ENCODE measurements at regions not wholly inside any gene's neighbourhood (a gene's known extent, or its start where the extent isn't known, plus 50 kb on each side); places are given as distances from the start of the nearest gene placed in this dataset.
A peak's percentile ranks its signal among the peaks of the same experiment; 100 is the strongest.

DNA sequence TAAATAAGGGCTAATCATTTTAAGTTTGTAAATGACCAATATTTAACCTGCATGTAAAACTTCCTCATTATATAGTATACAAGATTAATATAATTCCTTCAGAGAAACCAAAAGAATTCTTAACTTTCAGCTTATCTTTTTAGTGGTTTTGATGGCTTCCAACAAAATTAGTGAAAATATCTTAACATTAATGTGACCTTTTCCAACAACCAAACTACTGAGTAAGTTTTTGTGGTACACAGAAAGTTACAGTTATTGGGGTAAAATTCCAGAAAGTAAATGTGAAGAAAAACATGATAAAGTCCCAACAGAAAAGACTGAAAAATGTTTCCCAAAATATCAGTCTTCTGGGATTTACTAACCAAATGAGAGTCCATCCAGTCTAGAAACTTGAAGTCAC lies 111.0 kb upstream of the PDE3A start:
- DNase-seq (ENCODE audit: low read depth in 2 of 2): no peak

DNA sequence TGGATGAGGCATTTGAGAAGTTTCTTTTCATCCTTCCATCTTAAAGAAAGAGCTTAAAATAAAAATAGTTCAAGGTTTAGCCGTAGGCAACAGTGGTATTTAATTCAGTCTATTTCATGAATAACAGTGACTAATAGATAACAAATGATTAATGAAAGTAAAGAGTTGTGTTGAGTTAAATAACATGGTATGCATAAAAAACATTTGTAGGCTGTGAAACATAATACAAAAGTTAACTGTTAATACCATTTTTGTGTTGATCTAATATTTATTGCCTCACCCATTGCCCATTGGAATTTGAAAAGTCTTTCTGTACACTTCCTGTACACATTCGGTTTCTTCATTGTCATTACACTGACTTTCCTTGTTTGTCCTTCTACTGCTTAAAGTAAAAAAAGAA lies 108.6 kb upstream of the PDE3A start:
- no peak for DNase-seq (ENCODE audit: low read depth in 2 of 2)

DNA sequence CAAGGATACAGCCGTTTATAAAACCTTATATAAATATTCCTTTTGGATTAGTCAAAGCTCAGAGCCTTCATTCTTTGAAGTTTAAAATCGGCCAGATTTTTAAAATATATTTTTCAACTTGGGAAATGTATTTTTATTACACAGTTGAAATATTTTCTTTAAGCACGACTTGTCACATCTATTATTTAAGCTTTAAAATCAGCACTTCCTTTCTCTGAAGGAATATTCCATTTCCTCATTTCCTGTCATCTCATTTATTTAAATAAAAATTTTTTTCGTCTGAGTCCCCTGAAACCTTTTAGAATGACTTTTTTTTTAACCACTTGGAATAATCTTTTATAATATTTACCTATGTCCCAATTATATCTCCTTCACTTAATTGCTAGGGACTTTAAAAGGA lies 107.5 kb upstream of the PDE3A start:
- DNase-seq (ENCODE audit: low read depth in 2 of 2): no peak

DNA sequence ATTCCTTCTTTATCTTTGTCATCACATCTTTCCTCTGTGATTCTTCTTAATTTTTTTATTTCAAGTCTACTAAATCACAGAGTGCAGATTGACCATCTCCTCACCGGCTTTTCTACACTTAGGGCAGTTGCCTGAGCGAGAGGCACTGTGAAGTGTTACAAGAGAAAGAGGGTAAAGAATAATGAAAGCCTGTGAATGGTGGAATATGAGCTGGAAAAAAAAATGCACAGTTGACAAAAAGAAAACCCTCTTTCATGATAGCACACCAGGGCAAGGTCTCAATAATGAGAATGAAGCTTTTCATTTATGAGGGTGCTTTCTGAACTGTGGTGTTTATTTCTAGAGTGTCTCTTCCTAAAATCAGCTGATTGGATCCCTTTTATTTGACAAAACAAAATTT lies 106.2 kb upstream of the PDE3A start:
- no peak for DNase-seq (ENCODE audit: low read depth in 2 of 2)

DNA sequence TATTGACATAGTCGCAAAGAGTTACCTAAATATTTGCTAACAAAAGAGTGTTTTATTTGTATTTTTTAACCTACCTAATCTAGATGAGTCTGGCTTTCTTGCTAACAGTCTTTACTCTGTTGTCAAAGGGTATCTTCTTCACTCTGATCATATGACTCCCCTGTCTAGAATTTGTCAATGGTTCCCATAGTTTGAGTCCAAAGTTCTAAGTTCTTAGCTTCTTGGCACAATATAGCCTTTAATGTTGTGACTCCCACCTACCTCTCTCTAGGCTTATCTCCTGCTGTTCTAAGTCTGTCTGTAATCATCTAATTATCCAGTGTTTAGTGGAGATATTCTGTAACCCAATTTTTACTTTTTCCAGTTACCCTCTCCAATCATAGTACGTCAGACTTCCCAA lies 104.3 kb upstream of the PDE3A start:
- DNase-seq (ENCODE audit: low read depth in 2 of 2): no peak

DNA sequence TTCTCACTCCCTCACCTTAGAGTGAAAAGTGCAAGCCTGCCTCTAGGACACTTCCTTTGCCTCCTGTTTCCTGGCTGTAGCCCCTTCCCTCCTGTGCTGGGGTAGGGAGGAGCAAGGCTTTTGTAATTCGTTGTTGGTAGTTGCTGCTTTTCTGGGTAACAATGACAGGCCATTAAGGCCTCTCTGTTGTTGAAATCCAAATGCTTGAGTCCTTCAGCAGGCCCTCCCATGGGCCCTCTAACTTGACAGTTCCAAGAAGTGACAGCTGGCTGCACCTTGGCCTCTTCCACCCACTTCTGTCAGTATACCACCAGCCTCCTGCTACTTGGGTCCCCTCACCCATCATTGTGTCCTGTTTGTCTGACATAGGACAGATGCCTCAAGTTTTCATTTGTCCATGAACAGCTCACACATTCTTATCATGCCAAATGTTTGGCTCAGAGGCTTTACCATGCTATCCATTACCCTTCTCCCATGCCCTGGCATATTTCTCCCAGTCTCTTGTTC lies 103.7 kb upstream of the PDE3A start:
- DNase-seq (ENCODE audit: low read depth in 2 of 2): no peak

DNA sequence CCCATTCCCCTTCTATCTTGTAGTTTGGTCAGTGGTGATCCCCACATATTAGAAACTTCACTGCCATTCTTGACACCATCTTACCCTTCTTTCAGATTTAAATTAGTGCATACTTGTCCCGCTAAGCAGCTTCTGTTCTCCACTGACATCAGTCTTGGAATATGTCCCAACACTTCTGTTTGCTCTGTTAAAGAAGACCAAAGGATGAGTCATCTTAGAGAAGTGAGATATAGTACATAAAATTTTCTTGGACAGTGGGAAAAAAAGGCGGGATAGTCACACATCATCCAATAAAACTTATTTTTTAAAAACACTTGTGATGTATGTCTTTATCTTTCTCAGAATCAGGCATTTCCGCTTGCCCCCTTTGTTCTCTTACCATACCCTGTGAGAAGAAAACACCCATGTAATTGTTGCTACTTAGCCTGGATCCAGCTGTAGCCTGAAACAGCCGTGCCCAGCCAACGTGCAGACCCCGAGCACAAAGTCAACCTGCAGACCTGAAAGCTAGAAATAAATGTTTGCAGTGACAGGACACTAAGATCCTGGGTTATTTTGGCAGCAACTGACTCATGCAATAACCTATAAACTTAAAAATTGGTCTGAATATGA lies 100.1 kb upstream of the PDE3A start:
- peak in 1 of 2 experiments; percentile 20 for DNase-seq (ENCODE audit: low read depth in 2 of 2)

DNA sequence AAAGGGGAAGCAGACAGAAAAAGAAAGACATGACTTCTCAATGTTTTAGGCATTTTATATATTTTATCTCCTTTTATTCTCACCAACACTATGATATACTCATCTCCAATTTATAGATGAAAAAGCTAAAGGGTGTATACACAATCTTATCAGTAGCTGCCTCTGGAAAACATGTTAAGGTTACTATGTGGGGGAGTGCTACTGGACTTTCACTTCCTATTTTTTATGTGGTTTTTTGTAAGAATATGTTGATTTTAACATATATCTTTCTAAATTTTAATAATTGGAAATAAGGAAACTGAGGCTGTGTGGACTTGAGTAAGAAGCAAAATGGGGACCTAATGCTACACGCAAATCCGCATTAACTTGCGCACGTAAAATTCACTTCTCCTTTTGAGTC lies 99.6 kb upstream of the PDE3A start:
- no peak for DNase-seq (ENCODE audit: low read depth in 2 of 2)

DNA sequence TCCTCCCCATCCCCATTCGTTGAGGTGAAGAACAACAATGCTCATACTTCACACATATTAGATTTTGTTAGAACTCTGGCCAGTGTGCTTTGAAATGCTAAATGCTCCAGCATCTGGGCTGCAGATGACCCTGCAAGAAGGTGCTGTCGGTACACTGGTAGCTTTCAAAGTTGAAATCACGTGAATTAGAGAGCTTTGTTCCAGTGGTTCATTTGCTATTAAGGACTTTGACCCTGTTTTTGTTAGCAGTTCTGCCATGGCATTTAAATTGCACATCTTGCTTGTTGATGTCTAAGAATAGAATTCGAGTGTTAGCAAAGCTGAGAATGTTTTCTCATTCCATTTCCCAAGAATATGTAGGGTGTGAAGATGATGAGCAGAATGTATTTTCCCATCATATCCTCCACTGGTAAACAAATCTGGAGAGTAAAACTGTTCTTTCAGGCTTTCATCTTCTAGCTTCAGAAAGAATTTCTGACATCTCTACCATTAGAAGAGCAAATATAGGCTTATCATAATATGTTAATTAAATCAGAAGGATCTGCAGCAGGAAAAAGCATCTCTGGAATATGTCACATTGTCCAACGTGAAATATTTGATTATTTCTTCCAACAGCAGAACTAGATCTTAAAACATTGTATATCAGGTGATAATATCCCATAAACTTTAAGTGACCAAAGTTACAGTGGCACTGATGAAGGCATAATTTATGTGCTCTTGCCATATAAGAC lies 98.8 kb upstream of the PDE3A start:
- DNase-seq (ENCODE audit: low read depth in 2 of 2): no peak

DNA sequence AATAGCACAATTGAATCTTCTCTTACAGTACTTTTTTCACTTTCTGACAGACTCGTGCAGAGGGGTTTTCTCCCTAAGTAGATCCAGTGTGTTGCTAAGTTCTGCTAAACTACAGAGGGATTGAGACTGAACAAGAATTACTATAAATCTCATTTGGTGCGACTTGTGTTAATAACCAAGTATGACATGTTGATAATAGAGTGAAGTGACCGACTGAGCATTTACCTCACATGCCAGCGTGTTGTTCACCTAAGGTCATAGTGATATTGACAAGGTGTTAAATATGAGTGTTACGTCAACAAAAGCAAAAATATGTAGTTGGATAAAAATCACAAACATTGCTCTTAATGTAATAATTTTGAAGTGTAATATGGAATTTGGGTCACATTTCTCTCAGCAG lies 97.8 kb upstream of the PDE3A start:
- no peak for DNase-seq (ENCODE audit: low read depth in 2 of 2)

DNA sequence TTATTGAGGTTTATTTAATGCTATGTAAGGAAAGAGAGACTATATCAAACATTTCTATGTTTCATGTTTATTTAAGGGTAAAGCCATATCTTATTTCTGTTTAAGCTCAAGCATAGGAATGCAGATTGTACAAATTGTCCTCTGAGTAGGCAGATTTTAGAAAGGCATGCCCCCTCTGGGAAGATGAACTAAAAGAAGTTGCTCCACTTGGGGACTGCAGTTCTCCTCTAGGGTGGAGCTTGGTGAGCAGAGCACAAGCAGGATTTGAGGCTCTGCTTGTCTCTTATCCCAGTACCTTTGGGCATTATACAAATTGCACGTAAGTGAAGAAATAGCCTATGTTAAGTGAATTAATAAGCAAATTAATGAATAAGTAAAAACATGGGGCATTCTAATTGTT lies 96.2 kb upstream of the PDE3A start:
- DNase-seq (ENCODE audit: low read depth in 2 of 2): no peak

DNA sequence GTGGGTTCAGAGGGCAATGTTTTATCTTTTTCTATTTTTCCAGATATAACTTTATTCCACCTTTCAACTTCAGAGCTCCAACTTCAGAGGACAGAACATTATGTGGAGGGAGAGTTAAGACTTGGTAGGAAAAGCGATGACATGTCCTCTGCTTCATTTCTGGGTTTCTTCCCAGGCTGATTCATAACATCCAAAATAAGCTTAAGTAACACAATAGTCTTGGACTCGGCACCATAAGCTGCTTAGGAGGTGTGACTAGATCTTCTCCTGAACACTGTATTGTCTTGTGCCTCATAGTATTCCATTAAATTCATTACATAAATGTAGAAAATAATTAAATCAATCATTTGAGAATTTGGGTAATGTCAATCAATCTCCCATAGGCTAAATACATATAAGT lies 95.5 kb upstream of the PDE3A start:
- DNase-seq (ENCODE audit: low read depth in 2 of 2): no peak

DNA sequence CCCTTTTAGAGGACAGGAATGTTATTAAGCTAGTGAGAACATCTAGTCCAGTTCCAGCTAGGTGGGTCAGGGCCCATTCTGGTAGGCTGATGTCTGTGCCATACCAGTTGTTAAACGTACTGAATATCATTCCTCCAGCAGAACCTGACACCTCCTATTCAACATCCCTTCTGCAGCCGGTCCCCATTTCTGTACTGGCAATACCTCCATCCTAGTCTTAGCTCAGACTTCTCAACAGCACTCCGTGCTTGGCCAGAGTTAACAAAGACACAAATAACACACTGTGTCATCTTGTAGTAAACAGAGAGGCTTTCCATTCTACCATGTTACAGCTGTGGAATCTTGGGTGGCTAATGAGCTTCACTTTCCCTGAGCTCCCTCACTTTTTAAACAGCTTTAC lies 94.3 kb upstream of the PDE3A start:
- DNase-seq (ENCODE audit: low read depth in 2 of 2): no peak

DNA sequence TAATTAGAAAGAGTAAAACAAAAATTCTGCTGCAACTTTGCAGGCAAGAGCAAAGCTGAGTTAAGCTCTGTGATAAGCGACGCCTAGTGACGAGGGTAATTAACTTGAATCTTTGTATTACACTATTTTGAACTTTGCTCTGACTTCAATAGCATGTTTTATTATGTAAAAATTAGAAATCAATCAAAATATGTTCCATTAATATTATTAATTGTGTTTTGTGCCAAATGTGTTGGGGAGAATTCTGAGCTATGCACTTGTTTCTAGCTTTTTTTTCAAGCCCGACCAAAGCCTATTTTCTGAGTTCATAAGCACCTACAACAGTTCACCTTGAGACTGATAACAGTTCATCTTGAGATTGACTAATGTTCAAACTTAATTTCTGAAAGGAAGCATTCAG lies 90.1 kb upstream of the PDE3A start:
- no peak for DNase-seq (ENCODE audit: low read depth in 2 of 2)

DNA sequence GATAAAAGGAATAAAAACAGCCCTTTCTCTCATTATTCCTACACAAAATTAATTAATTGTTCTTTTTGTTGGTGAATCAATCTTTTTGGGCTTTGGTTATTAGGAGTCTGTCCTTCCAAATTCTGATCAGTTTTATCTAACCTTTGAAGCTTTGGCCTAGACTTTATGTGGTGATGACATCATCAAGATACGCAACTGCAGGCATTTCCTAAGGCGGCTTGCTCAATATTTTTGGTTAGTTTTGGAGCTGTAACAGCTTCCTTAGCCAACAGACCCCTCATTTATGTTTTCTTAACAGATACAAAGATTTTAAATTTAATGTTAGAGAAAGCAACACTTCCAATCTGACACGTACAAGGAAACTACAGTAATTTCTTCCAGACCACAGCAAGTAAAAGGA lies 87.8 kb upstream of the PDE3A start:
- DNase-seq (ENCODE audit: low read depth in 2 of 2): no peak

DNA sequence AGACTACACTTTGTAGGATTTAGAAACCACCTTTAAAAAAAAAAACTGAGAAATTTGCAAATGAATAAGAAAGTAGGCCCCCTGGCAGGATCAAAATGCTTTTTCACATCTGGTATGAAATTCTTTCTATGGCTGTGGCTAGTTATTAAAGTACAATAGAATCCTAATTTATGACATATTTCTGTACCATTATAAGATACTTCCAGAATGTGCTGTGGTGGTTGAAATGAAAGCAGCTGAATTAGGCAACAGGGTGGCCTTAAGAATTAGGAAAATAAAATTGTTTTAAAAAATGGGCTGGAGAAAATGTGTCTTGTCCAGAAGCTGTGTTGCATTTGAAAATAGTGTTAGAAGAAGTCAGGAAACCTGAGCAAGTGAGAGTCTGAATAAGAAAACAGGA lies 85.9 kb upstream of the PDE3A start:
- peak in 1 of 2 experiments; percentile 42 for DNase-seq (ENCODE audit: low read depth in 2 of 2)

DNA sequence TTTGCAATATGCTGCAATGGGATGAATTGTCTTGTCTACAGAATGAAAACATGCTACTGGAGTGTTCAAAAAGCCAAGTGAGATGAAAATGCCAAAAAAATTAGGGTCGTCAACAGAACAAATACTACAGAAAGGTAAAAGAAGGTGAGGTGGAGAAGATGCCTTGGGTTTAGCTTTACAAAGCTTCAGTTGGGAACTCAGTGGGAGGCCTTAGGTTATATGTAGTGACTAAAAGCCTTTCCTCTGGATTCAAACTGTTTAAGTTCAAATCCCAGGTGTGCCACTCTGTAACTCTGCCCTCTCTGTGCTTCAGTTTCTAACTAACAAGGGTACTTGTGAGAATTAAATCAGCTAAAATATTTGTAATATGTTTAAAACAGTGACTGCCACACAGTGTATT lies 84.9 kb upstream of the PDE3A start:
- DNase-seq (ENCODE audit: low read depth in 2 of 2): no peak

DNA sequence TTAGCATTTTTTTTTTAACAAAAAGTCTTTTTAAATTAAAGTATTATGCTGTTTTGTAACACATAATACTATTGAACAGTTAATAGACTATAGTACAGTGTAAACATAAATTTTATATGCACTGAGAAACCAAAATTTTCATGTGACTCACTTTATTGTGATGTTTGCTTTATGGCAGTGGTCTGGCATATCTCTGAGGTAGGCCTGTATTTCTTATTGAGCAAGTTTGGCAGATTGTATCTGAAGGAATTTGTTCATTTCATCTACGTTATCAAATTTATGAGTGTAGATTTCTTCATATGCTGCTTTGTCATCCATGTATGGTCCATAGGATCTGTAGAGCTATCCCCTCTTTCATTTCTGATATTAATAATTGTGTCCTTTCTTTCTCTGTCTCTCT lies 78.8 kb upstream of the PDE3A start:
- no peak for DNase-seq (ENCODE audit: low read depth in 2 of 2)

DNA sequence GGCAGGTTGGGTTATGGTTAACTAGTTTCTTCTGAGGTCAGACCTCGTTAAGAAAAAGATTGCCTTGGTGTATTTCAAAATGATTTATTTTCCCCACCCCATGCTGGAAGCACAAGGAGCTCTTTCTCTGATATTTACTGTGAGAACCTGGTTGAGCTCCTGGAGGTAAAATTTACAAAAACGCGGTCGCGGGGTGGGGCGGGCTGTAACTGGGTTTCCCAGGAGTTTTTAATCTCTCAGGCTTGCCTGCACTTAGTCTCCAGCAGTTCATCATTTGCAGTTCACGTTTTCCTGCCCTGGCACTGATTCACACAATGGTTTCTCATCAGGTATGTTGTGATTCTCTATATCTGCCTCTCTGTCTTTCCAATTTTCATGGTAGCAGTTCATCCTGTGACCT lies 67.9 kb upstream of the PDE3A start:
- no peak for DNase-seq (ENCODE audit: low read depth in 2 of 2)

DNA sequence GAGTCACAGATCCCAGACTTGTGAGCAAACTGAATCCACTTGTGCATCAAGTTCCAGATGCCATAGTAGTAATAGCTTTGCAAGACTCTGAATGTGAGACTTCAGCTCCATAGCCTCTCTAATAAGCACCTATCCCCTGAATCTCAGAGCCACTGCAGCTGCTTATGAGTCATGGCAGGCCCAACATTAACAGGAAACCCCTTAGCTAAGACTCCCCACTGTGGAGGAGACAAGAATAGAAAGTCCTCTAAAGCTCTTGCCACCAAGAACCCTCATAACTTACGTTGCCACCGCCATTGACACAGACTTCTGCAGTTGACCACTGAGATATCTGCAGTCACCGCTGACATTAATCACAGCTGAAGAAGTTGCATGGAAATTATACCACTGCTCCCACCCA lies 62.9 kb upstream of the PDE3A start:
- DNase-seq (ENCODE audit: low read depth in 2 of 2): no peak

DNA sequence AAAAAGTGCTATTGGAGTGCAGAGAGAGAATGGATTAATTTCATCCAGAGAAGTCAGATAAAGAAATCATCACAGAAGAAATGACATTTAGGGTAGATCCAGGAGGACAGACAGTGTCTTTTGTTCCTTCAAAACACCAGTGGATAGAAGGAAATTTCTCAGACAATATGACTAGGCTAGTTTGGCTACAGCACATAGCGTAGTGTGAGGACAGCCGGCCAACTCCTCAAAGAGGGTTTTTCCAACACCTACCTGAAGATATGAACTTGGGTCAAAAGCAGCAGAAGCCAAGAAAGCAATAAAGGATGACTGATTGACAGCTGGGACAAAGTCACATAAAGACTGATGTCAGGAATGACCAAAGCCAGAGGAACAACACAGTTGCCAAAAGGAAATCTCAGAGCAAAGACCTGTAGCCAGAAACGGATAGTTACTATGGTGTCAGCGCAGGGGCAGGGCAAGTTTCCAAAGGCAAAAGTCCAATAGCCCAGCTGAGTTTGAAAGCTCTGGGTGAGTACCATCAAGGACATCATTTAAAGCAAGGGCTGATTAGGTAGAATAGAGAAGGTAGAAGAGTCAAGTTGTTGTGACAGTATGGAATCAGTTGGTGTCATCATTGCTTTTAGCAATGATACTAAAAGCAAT lies 58.7 kb upstream of the PDE3A start:
- no peak for DNase-seq (ENCODE audit: low read depth in 2 of 2)

DNA sequence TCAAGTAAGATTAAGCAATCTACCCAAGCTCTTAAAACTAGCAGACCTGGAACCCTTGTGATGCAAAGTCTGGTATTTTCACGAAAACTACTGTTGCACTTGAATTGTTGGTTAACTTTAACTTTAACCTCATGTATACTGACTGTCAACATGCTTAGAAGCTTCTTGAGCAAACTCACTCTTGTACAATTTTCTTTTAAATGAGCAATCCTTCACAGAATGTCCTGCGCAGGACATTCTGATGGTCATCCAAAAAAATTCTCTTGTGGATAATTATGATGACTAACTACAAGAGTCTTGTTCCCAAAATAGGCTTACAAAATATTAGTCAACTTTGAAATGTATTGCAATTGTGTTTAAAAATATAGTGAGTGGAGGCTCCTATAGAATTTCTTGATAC lies 54.0 kb upstream of the PDE3A start:
- peak; percentile 34 for DNase-seq (ENCODE audit: low read depth in 2 of 2)

DNA sequence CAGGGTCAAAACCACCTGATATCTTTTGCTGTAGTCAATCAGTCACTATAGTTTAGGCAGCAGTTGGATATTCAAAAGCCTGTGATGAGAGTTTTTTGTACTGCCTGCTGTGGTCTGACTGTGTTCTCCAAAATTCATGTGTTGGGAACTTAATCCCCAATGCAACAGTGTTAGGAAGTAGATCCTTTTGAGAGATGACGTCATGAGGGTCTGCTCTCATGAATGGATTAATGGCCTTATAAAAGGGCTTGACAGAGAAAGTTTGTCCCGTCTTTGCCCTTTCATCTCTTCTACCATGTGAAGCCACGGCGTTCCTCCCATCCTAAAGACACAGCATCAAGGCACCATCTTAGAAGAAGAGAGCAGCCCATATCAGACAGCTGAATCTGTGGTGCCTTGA lies 50.8 kb upstream of the PDE3A start:
- no peak for DNase-seq (ENCODE audit: low read depth in 2 of 2)
